ENCODE measurements at regions not wholly inside any gene's neighbourhood (a gene's known extent, or its start where the extent isn't known, plus 50 kb on each side); places are given as distances from the start of the nearest gene placed in this dataset.
"Not testable (repeated sequence)": the region's sequence is repeated elsewhere in the genome, so short reads cannot be mapped to it uniquely, and the experiment has no call there.

DNA sequence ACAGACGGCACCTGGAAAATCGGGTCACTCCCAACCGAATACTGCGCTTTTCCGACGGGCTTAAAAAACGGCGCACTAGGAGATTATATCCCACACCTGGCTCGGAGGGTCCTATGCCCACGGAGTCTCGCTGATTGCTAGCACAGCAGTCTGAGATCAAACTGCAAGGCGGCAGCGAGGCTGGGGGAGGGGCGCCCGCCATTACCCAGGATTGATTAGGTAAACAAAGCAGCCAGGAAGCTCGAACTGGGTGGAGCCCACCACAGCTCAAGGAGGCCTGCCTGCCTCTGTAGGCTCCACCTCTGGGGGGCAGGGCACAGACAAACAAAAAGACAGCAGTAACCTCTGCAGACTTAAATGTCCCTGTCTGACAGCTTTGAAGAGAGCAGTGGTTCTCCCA, 64.5 kb downstream of the SLC30A10 start:
- WGBS, 5 donors = 80 to 92% (median 85%) methylated on average over 13 to 16 of the region's 16 CpGs
- H3K36me3 ChIP-seq; intact Hi-C loops (cut with DNase I; ENCODE audit: low total_unique reads); DNase-seq; H3K27ac ChIP-seq; H3K4me3 ChIP-seq; H3K4me1 ChIP-seq; H3K9me3 ChIP-seq: not testable (repeated sequence)
- H3K27me3 ChIP-seq (replicated peaks in 1 of 7) = peaks cover 0 to 12% (median 0%) of the 10 kb centered on the region in 7 donors

- intact Hi-C loops (cut with DNase I; ENCODE audit: low total_unique reads) = no loop called here
- H3K9me3 ChIP-seq = no peaks in the 10 kb centered on the region
- no peak for TF ChIP-seq POLR2AphosphoS5 (IDR thresholded peaks at IDR 0.05)
- TF ChIP-seq POLR2A (IDR thresholded peaks at IDR 0.05) = no peak
- TF ChIP-seq, protein P1, sequence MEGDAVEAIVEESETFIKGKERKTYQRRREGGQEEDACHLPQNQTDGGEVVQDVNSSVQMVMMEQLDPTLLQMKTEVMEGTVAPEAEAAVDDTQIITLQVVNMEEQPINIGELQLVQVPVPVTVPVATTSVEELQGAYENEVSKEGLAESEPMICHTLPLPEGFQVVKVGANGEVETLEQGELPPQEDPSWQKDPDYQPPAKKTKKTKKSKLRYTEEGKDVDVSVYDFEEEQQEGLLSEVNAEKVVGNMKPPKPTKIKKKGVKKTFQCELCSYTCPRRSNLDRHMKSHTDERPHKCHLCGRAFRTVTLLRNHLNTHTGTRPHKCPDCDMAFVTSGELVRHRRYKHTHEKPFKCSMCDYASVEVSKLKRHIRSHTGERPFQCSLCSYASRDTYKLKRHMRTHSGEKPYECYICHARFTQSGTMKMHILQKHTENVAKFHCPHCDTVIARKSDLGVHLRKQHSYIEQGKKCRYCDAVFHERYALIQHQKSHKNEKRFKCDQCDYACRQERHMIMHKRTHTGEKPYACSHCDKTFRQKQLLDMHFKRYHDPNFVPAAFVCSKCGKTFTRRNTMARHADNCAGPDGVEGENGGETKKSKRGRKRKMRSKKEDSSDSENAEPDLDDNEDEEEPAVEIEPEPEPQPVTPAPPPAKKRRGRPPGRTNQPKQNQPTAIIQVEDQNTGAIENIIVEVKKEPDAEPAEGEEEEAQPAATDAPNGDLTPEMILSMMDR (IDR thresholded peaks at IDR 0.05 in 8 of 11, conservative IDR thresholded peaks at IDR 0.05 in 3 of 11) = no peak
- H3K27ac ChIP-seq = no peak overlapping the region
- H3K4me3 ChIP-seq = no peak overlapping the region
- H3K4me1 ChIP-seq = no peaks in the 10 kb centered on the region
- no peak for DNase-seq
- H3K36me3 ChIP-seq = no peaks in the 10 kb centered on the region
- WGBS, 5 donors = 0 to 50% (median 30%) methylated on average over 1 of the region's 1 CpG
- H3K27me3 ChIP-seq (replicated peaks in 1 of 7) = peaks cover 0 to 12% (median 0%) of the 10 kb centered on the region in 7 donors
These were observed 66.0 kb downstream of the SLC30A10 start for GRCh38 chr1:219862366-219862765.

DNA sequence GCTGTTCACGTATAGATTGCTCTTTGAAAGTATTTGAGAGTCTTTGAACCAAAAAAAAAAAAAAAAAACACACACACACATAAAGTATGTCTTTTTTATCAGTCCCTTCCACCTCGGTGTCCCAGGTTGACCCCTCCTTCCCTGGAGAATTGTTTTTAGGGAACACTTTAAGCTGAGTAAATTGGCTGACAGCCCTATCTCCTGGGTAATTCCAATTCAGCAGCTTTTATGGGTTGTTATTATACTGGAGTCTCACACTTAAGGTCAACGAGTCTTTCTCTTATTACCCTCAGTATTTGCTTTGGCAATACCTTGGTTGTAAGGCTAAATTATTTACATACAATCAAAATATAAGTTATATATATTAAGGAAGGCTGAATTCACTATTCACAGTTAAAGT, 69.4 kb downstream of the SLC30A10 start:
- TF ChIP-seq POLR2A (IDR thresholded peaks at IDR 0.05) (no peak), POLR2AphosphoS5 (IDR thresholded peaks at IDR 0.05) (no peak)
- TF ChIP-seq, protein P1 (IDR thresholded peaks at IDR 0.05 in 8 of 11, conservative IDR thresholded peaks at IDR 0.05 in 3 of 11) = no peak
- H3K9me3 ChIP-seq = peaks cover 0 to 17% (median 4%) of the 10 kb centered on the region in 8 donors
- H3K36me3 ChIP-seq = no peaks in the 10 kb centered on the region
- no peak for DNase-seq
- H3K4me3 ChIP-seq = no peak overlapping the region
- intact Hi-C loops (cut with DNase I; ENCODE audit: low total_unique reads) = no loop called here
- no peaks in the 10 kb centered on the region for H3K4me1 ChIP-seq
- H3K27me3 ChIP-seq (replicated peaks in 1 of 7) = peaks cover 0 to 12% (median 0%) of the 10 kb centered on the region in 7 donors
- 58 to 74% (median 65%) methylated on average over 3 of the region's 3 CpGs for WGBS, 5 donors
- H3K27ac ChIP-seq = no peak overlapping the region

GRCh38 chr1:219847215-219847855, 81.0 kb downstream of the SLC30A10 start:
- TF ChIP-seq POLR2AphosphoS5 (IDR thresholded peaks at IDR 0.05) (no peak), POLR2A (IDR thresholded peaks at IDR 0.05) (no peak)
- TF ChIP-seq, protein P1 (IDR thresholded peaks at IDR 0.05 in 8 of 11, conservative IDR thresholded peaks at IDR 0.05 in 3 of 11) = no peak
- Histone ChIP-seq H3K36me3 (no peaks in the 10 kb centered on the region), H3K27me3 (replicated peaks in 1 of 7) (no peaks in the 10 kb centered on the region), H3K4me3 (no peak overlapping the region), H3K4me1 (no peaks in the 10 kb centered on the region), H3K9me3 (peaks cover 0 to 32% (median 25%) of the 10 kb centered on the region in 8 donors), H3K27ac (no peak overlapping the region)
- WGBS, 5 donors = 71 to 85% (median 77%) methylated on average over 4 of the region's 4 CpGs
- intact Hi-C loops (cut with DNase I; ENCODE audit: low total_unique reads) = no loop called here
- no peak for DNase-seq

DNA sequence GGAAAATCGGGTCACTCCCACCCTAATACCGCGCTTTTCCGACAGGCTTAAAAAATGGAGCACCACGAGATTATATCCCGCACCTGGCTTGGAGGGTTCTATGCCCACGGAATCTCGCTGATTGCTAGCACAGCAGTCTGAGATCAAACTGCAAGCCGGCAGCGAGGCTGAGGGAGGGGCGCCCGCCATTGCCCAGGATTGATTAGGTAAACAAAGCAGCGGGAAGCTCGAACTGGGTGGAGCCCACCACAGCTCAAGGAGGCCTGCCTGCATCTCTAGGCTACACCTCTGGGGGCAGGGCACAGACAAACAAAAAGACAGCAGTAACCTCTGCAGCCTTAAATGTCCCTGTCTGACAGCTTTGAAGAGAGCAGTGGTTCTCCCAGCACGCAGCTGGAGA, 88.8 kb downstream of the SLC30A10 start:
- H3K4me1 ChIP-seq; intact Hi-C loops (cut with DNase I; ENCODE audit: low total_unique reads); DNase-seq; H3K27ac ChIP-seq; H3K36me3 ChIP-seq; H3K9me3 ChIP-seq; H3K4me3 ChIP-seq: not testable (repeated sequence)
- WGBS, 5 donors = 60 to 77% (median 65%) methylated on average over 14 to 15 of the region's 15 CpGs
- peaks cover 0 to 45% (median 0%) of the 10 kb centered on the region in 7 donors for H3K27me3 ChIP-seq (replicated peaks in 1 of 7)
